Heart left ventricle (tissue), 13 donors: ENCODE measurements at regions not wholly inside any gene's neighbourhood (a gene's known extent, or its start where the extent isn't known, plus 50 kb on each side); places are given as distances from the start of the nearest gene placed in this dataset.

Experiments used
- CTCF ChIP-seq, 12 donors: fragments of 200-600 bp; sonication (generic) in 4 of 12; IDR thresholded peaks; one replicate each; pipeline versions ENCODE4 v1.5.0 to v1.8.0; 2018 to 2022; ENCODE audit warnings: antibody characterized with exemption in 12 of 12, mild to moderate bottlenecking in 5 of 12
- POLR2A ChIP-seq, 2 donors: fragments of 450-650 bp; IDR thresholded peaks; one replicate each; pipeline ENCODE4 v1.6.1; 2017; ENCODE audit warnings: antibody characterized with exemption in 2 of 2, mild to moderate bottlenecking in 2 of 2, moderate library complexity in 2 of 2
- donor health status: ischemic (EF 13 %, LVEDD 7.1; RV severe dilation, severe dysfunction).
- donor health status: DM: no; HTN: yes; CAD: no.
- donor health status: DM: no; HTN: no; CAD: no.
- donor health status: ischemic (EF 25% LVEDD 6.9; RV normal size, moderate dysfunction).
- donor health status: ischemic (EF 25% LVEDD 5.7; RV mildly dilated, moderate dysfunction).
- donor health status: ischemic (EF 35%, LVEDD 5.7; RV mildly dilated, moderate dysfunction).
- donor health status: nonischemic (EF 11% LVEDD 7.7; RV severe dilation, severe dysfunction).
- donor health status: DM: yes; HTN: yes; CAD: no.
- donor health status: PGD.
- donor health status: ischemic (EF 29% LVEDD 5.4; RV normal size, mild dysfunction).
- donor health status: nonischemic (EF 23%, LVEDD 6.1; RV moderate dilation, normal function).

- TF ChIP-seq POLR2A (IDR thresholded peaks at IDR 0.05) (no peak), CTCF (IDR thresholded peaks at IDR 0.05) (no peak)
Measured at GRCh38 chr16:55992551-55992950, 117.4 kb upstream of the CES5A start.
